ENCODE measurements at regions not wholly inside any gene's neighbourhood (a gene's known extent, or its start where the extent isn't known, plus 50 kb on each side); places are given as distances from the start of the nearest gene placed in this dataset.

DNA sequence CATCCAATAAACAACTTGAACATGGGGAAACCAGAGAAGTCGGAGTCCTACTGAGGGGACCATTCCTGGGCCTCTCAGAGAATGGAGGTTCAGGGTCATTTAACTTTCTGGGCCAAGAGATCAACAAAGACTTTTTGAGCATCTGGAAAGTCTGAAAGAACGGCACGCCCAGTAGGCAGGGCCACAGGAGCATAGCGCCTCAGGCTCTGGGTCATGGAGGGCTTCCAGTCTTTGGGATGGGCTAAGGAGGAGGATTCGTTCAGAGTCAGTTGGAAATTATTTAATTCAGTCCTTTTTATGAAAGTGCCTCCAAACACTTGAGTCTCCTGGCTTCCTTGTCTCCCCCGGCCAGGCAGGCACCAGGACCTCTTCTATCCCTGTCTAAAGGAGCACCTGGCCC is 101.1 kb upstream of the GLI2 start:
- TF ChIP-seq, protein P1, sequence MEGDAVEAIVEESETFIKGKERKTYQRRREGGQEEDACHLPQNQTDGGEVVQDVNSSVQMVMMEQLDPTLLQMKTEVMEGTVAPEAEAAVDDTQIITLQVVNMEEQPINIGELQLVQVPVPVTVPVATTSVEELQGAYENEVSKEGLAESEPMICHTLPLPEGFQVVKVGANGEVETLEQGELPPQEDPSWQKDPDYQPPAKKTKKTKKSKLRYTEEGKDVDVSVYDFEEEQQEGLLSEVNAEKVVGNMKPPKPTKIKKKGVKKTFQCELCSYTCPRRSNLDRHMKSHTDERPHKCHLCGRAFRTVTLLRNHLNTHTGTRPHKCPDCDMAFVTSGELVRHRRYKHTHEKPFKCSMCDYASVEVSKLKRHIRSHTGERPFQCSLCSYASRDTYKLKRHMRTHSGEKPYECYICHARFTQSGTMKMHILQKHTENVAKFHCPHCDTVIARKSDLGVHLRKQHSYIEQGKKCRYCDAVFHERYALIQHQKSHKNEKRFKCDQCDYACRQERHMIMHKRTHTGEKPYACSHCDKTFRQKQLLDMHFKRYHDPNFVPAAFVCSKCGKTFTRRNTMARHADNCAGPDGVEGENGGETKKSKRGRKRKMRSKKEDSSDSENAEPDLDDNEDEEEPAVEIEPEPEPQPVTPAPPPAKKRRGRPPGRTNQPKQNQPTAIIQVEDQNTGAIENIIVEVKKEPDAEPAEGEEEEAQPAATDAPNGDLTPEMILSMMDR (conservative IDR thresholded peaks at IDR 0.05 in 1 of 2, IDR thresholded peaks at IDR 0.05 in 1 of 2; ENCODE audit: low read depth in 1 of 2, low read length in 2 of 2), result no peak
- no peak for TF ChIP-seq EZH2 (IDR thresholded peaks at IDR 0.05; ENCODE audit: low read length, missing control alignments)
